A549 (cell line): ENCODE measurements at regions not wholly inside any gene's neighbourhood (a gene's known extent, or its start where the extent isn't known, plus 50 kb on each side); places are given as distances from the start of the nearest gene placed in this dataset.
"Not testable (repeated sequence)": the region's sequence is repeated elsewhere in the genome, so short reads cannot be mapped to it uniquely, and the experiment has no call there.

Source experiments
- ATAC-seq, 2 experiments: fragments of 200-7000 bp in 1 of 2; fragments of >200 bp in 1 of 2; cut with Nextera tagmentation in 1 of 2; cut with Tn5 transposase in 1 of 2; 3 replicates each; pipeline versions ENCODE4 v1.8.0 to v1.9.1; 2018 to 2020; ENCODE audit warnings: mild to moderate bottlenecking in 1 of 2, moderate library complexity in 1 of 2
- CTCF ChIA-PET: fragments of 300-600 bp; sonication (Branson Sonifier 250); formaldehyde crosslinking; extraction: SDS; loops from one replicate; lab custom pipeline; 2021; ENCODE audit warnings: antibody characterized with exemption, inconsistent platforms; lab: Yijun Ruan, JAX
- POLR2A ChIA-PET: fragments of 350-600 bp; formaldehyde crosslinking; extraction: SDS; loops from one replicate; lab custom pipeline; 2021; ENCODE audit warnings: antibody characterized with exemption, inconsistent platforms; lab: Yijun Ruan, JAX
- DNase-seq, 2 experiments: peaks; one replicate each; pipeline versions ENCODE4 v3.0.0 to v3.0.0-alpha.2; 2011 to 2016; ENCODE audit warnings: low read depth in 1 of 2, low spot score in 1 of 2
- FAIRE-seq: peaks from 2 replicates; lab custom pipeline; 2011; peaks lifted over from hg19 to GRCh38; lab: Jason Lieb, UNC
- H3K27ac ChIP-seq, 2 experiments: fragments of >200 bp; sonication (Bioruptor Twin); formaldehyde crosslinking; 3 replicates each; pipeline ENCODE4 v1.5.1; 2016 to 2017
- H3K4me1 ChIP-seq: fragments of >200 bp; sonication (Bioruptor Twin); formaldehyde crosslinking; 3 replicates; pipeline ENCODE4 v1.6.1; 2016
- H3K4me2 ChIP-seq: fragments of >200 bp; sonication (Bioruptor Twin); formaldehyde crosslinking; 3 replicates; pipeline ENCODE4 v1.6.1; 2016
- H3K4me3 ChIP-seq: fragments of >200 bp; sonication (Bioruptor Twin); formaldehyde crosslinking; 3 replicates; pipeline ENCODE4 v1.5.1; 2016
- H3K9me3 ChIP-seq: fragments of >200 bp; sonication (Bioruptor Twin); formaldehyde crosslinking; 3 replicates; pipeline ENCODE4 v1.6.1; 2016
- BCL3 ChIP-seq: fragments of >200 bp; sonication (Bioruptor Twin); formaldehyde crosslinking; IDR thresholded peaks from 3 replicates; pipeline ENCODE4 v1.6.1; 2016
- CBX2 ChIP-seq: fragments of 200-600 bp; sonication (generic); IDR thresholded peaks from 2 replicates; pipeline ENCODE4 v1.6.1; 2016; ENCODE audit warnings: low read depth, mild to moderate bottlenecking, borderline replicate concordance
- CBX8 ChIP-seq: fragments of 200-600 bp; sonication (generic); IDR thresholded peaks from 2 replicates; pipeline ENCODE4 v1.6.1; 2016
- CTCF ChIP-seq: fragments of >200 bp; sonication (Bioruptor Twin); formaldehyde crosslinking; IDR thresholded peaks from 3 replicates; pipeline ENCODE4 v1.5.1; 2016
- EHF ChIP-seq: fragments of 250-450 bp; sonication (Bioruptor Pico); IDR thresholded peaks from 2 replicates; pipeline ENCODE4 v1.5.0; 2020; ENCODE audit warnings: mild to moderate bottlenecking
- FOXS1 ChIP-seq: fragments of 250-450 bp; sonication (Bioruptor Pico); IDR thresholded peaks from 2 replicates; pipeline ENCODE4 v1.5.0; 2020; ENCODE audit warnings: mild to moderate bottlenecking, moderate library complexity
- GATA3 ChIP-seq: IDR thresholded peaks from 2 replicates; pipeline ENCODE4 v1.6.1; 2012; ENCODE audit warnings: borderline replicate concordance
- HDAC2 ChIP-seq: fragments of 200-600 bp; sonication (generic); IDR thresholded peaks from 2 replicates; pipeline ENCODE4 v1.6.1; 2016
- HOXA7 ChIP-seq: fragments of 250-450 bp; sonication (Bioruptor Pico); IDR thresholded peaks from 2 replicates; pipeline ENCODE4 v1.5.0; 2020; ENCODE audit warnings: mild to moderate bottlenecking, moderate library complexity
- KDM1A ChIP-seq: fragments of 200-600 bp; sonication (generic); IDR thresholded peaks from 2 replicates; pipeline ENCODE4 v1.6.1; 2016; ENCODE audit warnings: low read depth, mild to moderate bottlenecking
- MAFK ChIP-seq: fragments of 450-650 bp; IDR thresholded peaks from 2 replicates; pipeline ENCODE4 v1.6.1; 2014; ENCODE audit not compliant: partially characterized antibody
- NPAS2 ChIP-seq: fragments of 250-450 bp; sonication (Bioruptor Pico); IDR thresholded peaks from 2 replicates; pipeline ENCODE4 v1.8.0; 2022; ENCODE audit warnings: mild to moderate bottlenecking, moderate library complexity, borderline replicate concordance
- PBX3 ChIP-seq: IDR thresholded peaks from 2 replicates; pipeline ENCODE4 v1.6.1; 2012
- PHF8 ChIP-seq: fragments of 200-600 bp; sonication (generic); IDR thresholded peaks from 2 replicates; pipeline ENCODE4 v1.6.1; 2016; ENCODE audit warnings: low read depth, mild to moderate bottlenecking, antibody characterized with exemption, moderate library complexity, borderline replicate concordance
- POLR2A ChIP-seq: IDR thresholded peaks from 2 replicates; pipeline ENCODE4 v1.6.1; 2012; ENCODE audit warnings: mild to moderate bottlenecking, low read length
- RARB ChIP-seq: fragments of 250-450 bp; sonication (Bioruptor Pico); IDR thresholded peaks from 2 replicates; pipeline ENCODE4 v1.8.0; 2021; ENCODE audit warnings: mild to moderate bottlenecking, moderate library complexity
- REST ChIP-seq: fragments of 200-600 bp; sonication (generic); IDR thresholded peaks from 2 replicates; pipeline ENCODE4 v1.6.1; 2016; ENCODE audit warnings: antibody characterized with exemption, mild to moderate bottlenecking, moderate library complexity
- RFX5 ChIP-seq: fragments of 450-650 bp; IDR thresholded peaks from 2 replicates; pipeline ENCODE4 v1.7.1; 2014; ENCODE audit warnings: antibody characterized with exemption, mild to moderate bottlenecking, moderate library complexity
- ZFP36 ChIP-seq: fragments of 450-650 bp; IDR thresholded peaks from 2 replicates; pipeline ENCODE4 v1.6.1; 2014; ENCODE audit warnings: borderline replicate concordance; ENCODE audit not compliant: partially characterized antibody
- WGBS: methylation state at CpG from one replicate; pipeline ENCODE4 v1.1.6; 2017; ENCODE audit errors: missing lambda C conversion rate; 5-methylcytosine and 5-hydroxymethylcytosine counted together

GRCh38 chr20:16828666-16829305 is 80.6 kb downstream of the OTOR start:
- DNase-seq (no peak), FAIRE-seq (no peak)
- no peak overlapping the region for H3K4me2 ChIP-seq
- no peak overlapping the region for H3K27ac ChIP-seq
- H3K4me3 ChIP-seq: no peak overlapping the region
- H3K4me1 ChIP-seq: no peaks in the 10 kb centered on the region
- CTCF ChIA-PET: interaction anchor here (0.6 to 1.8 kb wide), 2 partner anchors 18 to 25 kb away, joined by 3 to 6 read pairs; no protein-coding TSS in a partner anchor
- 18% methylated on average over 4 of the region's 4 CpGs for WGBS
- no peak for TF ChIP-seq PHF8
- no peak for TF ChIP-seq NPAS2 (CRISPR knock-in tag)
- TF ChIP-seq POLR2A: no peak
- TF ChIP-seq HOXA7 (CRISPR knock-in tag): no peak
- TF ChIP-seq EHF (CRISPR knock-in tag): no peak
- TF ChIP-seq FOXS1: no peak
- no peak for TF ChIP-seq HDAC2
- TF ChIP-seq KDM1A: no peak
- no peak for TF ChIP-seq REST
- TF ChIP-seq MAFK: no peak
- TF ChIP-seq CBX8: no peak
- no peak for TF ChIP-seq RFX5
- no peak for TF ChIP-seq ZFP36
- no peak for TF ChIP-seq PBX3
- no peak for TF ChIP-seq CTCF
- no peak for TF ChIP-seq GATA3
- TF ChIP-seq CBX2: no peak
- TF ChIP-seq RARB (CRISPR knock-in tag): no peak
- no peak for TF ChIP-seq BCL3
- TF ChIP-seq, all 56 proteins: peak for 0
- 0 out of 3 replicates have a peak, but pooled peaks cover 3% of the 10 kb centered on the region for H3K9me3 ChIP-seq
- POLR2A ChIA-PET: no interaction called here
- ATAC-seq: no peak

GRCh38 chr20:16835690-16836089 is 87.5 kb downstream of the OTOR start:
- DNase-seq, POLR2A ChIA-PET, H3K9me3 ChIP-seq, H3K4me3 ChIP-seq, H3K27ac ChIP-seq, ATAC-seq, H3K4me2 ChIP-seq, H3K4me1 ChIP-seq: not testable (repeated sequence)
- CTCF ChIA-PET: interaction anchor here (1.2 kb wide), 1 partner anchor 9 kb away, joined by 3 read pairs; no protein-coding TSS in a partner anchor
- peak; percentile 54 for FAIRE-seq
